Suprapubic skin (tissue), 4 donors: ENCODE measurements at regions not wholly inside any gene's neighbourhood (a gene's known extent, or its start where the extent isn't known, plus 50 kb on each side); places are given as distances from the start of the nearest gene placed in this dataset.

Source experiments
- CTCF ChIP-seq, 2 donors: fragments of 200-600 bp in 1 of 2; fragments of 450-650 bp in 1 of 2; sonication (generic) in 1 of 2; IDR thresholded peaks; one replicate each; pipeline ENCODE4 v1.5.1; 2016 to 2019; ENCODE audit warnings: antibody characterized with exemption in 2 of 2, mild to moderate bottlenecking in 1 of 2, moderate library complexity in 1 of 2
- EP300 ChIP-seq: sonication (generic); formaldehyde crosslinking; IDR thresholded peaks from one replicate; pipeline ENCODE4 v1.6.1; 2017; ENCODE audit warnings: antibody characterized with exemption
- POLR2AphosphoS5 ChIP-seq, 3 donors: sonication (generic); formaldehyde crosslinking; IDR thresholded peaks; one replicate each; pipeline ENCODE4 v1.6.1; 2017; ENCODE audit warnings: antibody characterized with exemption in 3 of 3

- TF ChIP-seq CTCF (IDR thresholded peaks at IDR 0.05) (no peak), POLR2AphosphoS5 (IDR thresholded peaks at IDR 0.05) (no peak), EP300 (no peak)
Observed at GRCh38 chr2:34373586-34374233, 774.6 kb upstream of the FAM98A start.
